ENCODE measurements at regions not wholly inside any gene's neighbourhood (a gene's known extent, or its start where the extent isn't known, plus 50 kb on each side); places are given as distances from the start of the nearest gene placed in this dataset.

DNA sequence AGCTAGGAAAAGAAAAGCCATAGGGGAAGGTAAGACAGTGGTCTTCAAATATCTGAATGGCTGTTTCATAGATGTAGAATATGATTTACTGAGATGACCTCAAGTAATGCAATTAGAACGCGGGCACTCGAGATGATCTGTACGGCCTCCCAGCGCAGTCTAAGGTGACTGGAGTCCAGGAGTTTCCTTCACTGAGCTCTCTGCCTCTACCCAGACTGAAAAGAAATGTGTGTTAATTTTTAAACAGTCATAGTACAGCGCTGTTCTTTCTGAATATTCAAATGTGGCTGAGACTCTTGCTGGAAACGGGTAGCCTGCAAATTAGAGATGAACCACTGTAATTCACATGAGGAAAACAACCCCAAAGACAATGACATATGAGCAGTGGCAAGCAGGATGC is 562.4 kb upstream of the AUTS2 start:
- Mint-ChIP-seq H3K9me3 (peaks cover 0 to 6% (median 2%) of the 10 kb centered on the region in 5 donors), H3K27me3 (no peaks in the 10 kb centered on the region), H3K36me3 (no peaks in the 10 kb centered on the region), H3K4me3 (no peak overlapping the region), H3K27ac (no peak overlapping the region), H3K4me1 (no peaks in the 10 kb centered on the region)
- POLR2A ChIA-PET, result no interaction called here
- H3K4me3 ChIP-seq (ENCODE audit: low read length), result no peak overlapping the region
- H3K9me3 ChIP-seq (ENCODE audit: low read length), result no peaks in the 10 kb centered on the region
- CTCF ChIA-PET, result no interaction called here
- DNase-seq, result no peak
- H3K27me3 ChIP-seq (ENCODE audit: insufficient read depth, low read length, poor library complexity, severe bottlenecking), result no peaks in the 10 kb centered on the region
- H3K36me3 ChIP-seq (ENCODE audit: insufficient read depth, low read length), result no peaks in the 10 kb centered on the region
- H3K27ac ChIP-seq (ENCODE audit: low read depth, low read length), result no peak overlapping the region
- no peaks in the 10 kb centered on the region for H3K4me1 ChIP-seq (ENCODE audit: insufficient read depth, low read length)

DNA sequence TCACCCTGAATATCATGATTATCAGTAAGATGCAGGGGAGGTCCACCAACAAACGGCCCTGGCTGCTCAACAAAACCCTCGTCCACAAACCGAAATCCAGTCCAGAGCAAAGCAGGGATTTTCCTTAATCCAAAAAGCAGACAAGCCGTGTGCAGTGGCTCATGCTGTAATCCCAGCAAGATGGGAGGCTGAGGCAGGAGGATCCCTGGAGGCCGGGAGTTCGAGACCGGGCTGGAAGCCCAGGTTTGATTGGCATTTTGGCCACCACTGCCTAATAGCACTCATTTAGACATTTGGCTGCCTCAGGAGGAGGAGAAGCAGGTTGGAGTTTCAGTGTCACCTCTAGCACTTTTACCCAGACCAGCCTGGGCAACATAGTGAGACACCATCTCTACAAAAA is 562.0 kb upstream of the AUTS2 start:
- no peak for DNase-seq
- Mint-ChIP-seq H3K27me3 (no peaks in the 10 kb centered on the region), H3K4me1 (no peaks in the 10 kb centered on the region), H3K4me3 (no peak overlapping the region), H3K27ac (no peak overlapping the region), H3K9me3 (peaks cover 0 to 6% (median 2%) of the 10 kb centered on the region in 5 donors), H3K36me3 (no peaks in the 10 kb centered on the region)
- Histone ChIP-seq H3K36me3 (ENCODE audit: insufficient read depth, low read length) (no peaks in the 10 kb centered on the region), H3K27ac (ENCODE audit: low read depth, low read length) (no peak overlapping the region), H3K27me3 (ENCODE audit: insufficient read depth, low read length, poor library complexity, severe bottlenecking) (no peaks in the 10 kb centered on the region), H3K4me1 (ENCODE audit: insufficient read depth, low read length) (no peaks in the 10 kb centered on the region), H3K9me3 (ENCODE audit: low read length) (no peaks in the 10 kb centered on the region), H3K4me3 (ENCODE audit: low read length) (no peak overlapping the region)
- ChIA-PET CTCF (interaction anchor here (0.9 kb wide), 1 partner anchor 11 kb away, joined by 3 read pairs; no protein-coding TSS in a partner anchor), POLR2A (no interaction called here)

DNA sequence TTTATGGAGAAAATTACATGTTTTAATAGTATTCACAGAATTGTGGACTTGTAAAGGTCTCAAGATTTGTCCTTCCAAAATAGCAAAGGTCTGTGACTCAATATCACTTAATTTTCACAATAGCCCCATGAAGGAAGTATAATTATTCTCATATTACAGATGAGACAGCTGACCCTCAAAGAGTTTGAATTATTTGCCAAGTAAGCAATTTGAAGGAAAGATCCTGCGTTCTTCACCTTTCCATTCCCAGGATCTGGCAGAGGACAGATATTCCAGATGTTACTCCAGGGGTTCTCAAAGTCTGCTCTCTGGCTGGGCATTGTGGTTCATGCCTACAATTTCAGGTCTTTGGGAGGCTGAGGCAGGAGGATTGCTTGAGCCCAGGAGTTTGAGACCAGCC is 559.4 kb upstream of the AUTS2 start:
- DNase-seq, result no peak
- Histone ChIP-seq H3K27ac (ENCODE audit: low read depth, low read length) (no peak overlapping the region), H3K27me3 (ENCODE audit: insufficient read depth, low read length, poor library complexity, severe bottlenecking) (no peaks in the 10 kb centered on the region), H3K4me1 (ENCODE audit: insufficient read depth, low read length) (no peaks in the 10 kb centered on the region), H3K36me3 (ENCODE audit: insufficient read depth, low read length) (no peaks in the 10 kb centered on the region), H3K9me3 (ENCODE audit: low read length) (no peaks in the 10 kb centered on the region), H3K4me3 (ENCODE audit: low read length) (no peak overlapping the region)
- Mint-ChIP-seq H3K27me3 (peaks cover 0 to 3% of the 10 kb centered on the region in 2 donors), H3K4me3 (no peak overlapping the region), H3K9me3 (peaks cover 5 to 16% (median 12%) of the 10 kb centered on the region in 5 donors), H3K4me1 (no peaks in the 10 kb centered on the region), H3K36me3 (no peaks in the 10 kb centered on the region), H3K27ac (no peak overlapping the region)
- ChIA-PET POLR2A (no interaction called here), CTCF (no interaction called here)

DNA sequence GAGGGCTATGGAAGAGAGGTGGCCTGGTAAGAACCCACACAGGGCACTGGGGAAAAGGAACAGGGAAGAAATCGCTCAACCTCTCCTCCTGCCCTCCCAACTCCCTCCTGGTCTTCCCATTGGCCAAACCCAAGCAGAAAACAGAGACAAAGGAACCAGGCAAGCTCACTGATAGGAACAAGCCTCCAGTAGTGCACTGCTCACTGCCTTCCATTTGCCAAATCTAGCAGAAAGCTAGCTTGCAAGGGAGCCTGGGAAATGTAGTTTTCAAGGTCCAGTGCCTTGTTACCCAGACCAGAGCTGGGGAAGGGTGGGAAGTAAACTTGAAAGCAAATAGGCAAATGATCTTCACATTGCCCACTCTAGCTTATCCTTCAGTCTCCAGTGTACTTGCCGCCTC is 556.1 kb upstream of the AUTS2 start:
- POLR2A ChIA-PET, result no interaction called here
- no peaks in the 10 kb centered on the region for H3K36me3 Mint-ChIP-seq
- peaks cover 0 to 3% of the 10 kb centered on the region in 2 donors for H3K27me3 Mint-ChIP-seq
- Histone ChIP-seq H3K27me3 (ENCODE audit: insufficient read depth, low read length, poor library complexity, severe bottlenecking) (no peaks in the 10 kb centered on the region), H3K36me3 (ENCODE audit: insufficient read depth, low read length) (no peaks in the 10 kb centered on the region), H3K9me3 (ENCODE audit: low read length) (no peaks in the 10 kb centered on the region), H3K4me3 (ENCODE audit: low read length) (no peak overlapping the region), H3K4me1 (ENCODE audit: insufficient read depth, low read length) (no peaks in the 10 kb centered on the region), H3K27ac (ENCODE audit: low read depth, low read length) (no peak overlapping the region)
- no peak for DNase-seq
- H3K27ac Mint-ChIP-seq, result no peak overlapping the region
- H3K9me3 Mint-ChIP-seq, result peaks cover 10 to 23% (median 15%) of the 10 kb centered on the region in 5 donors
- no peaks in the 10 kb centered on the region for H3K4me1 Mint-ChIP-seq
- H3K4me3 Mint-ChIP-seq, result no peak overlapping the region
- CTCF ChIA-PET, result no interaction called here

DNA sequence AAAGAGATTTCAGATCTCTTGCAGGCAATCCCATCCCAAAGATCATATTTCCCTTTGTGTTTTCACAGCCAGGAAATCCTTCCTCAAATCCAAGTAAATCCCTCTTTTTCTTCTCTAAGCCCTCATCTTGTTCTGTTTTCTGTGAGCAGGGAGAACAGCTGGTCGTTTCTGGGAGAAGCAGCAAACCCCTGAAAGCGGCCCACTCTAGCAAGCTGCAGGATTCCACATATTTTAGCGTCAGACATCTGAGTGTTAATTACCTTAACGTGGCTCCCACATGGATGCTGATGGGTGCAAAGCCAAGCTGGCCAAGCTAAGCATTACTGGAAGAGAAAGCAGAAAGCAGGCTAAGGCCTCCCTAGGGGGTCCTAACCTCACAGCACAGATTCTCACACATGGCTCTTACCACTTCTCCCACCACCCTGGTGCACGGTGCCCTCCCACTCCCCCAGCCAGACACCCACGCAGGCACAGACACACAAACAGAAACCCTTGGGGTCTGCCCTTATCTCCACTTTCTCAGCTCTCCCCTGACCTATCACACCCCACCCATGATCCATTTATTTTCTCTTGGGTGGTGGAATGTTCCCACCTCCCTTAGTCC is 551.0 kb upstream of the AUTS2 start:
- Histone ChIP-seq H3K36me3 (ENCODE audit: insufficient read depth, low read length) (no peaks in the 10 kb centered on the region), H3K9me3 (ENCODE audit: low read length) (no peaks in the 10 kb centered on the region), H3K4me1 (ENCODE audit: insufficient read depth, low read length) (no peaks in the 10 kb centered on the region), H3K27me3 (ENCODE audit: insufficient read depth, low read length, poor library complexity, severe bottlenecking) (no peaks in the 10 kb centered on the region), H3K4me3 (ENCODE audit: low read length) (no peak overlapping the region), H3K27ac (ENCODE audit: low read depth, low read length) (no peak overlapping the region)
- POLR2A ChIA-PET, result no interaction called here
- Mint-ChIP-seq H3K4me3 (no peak overlapping the region), H3K36me3 (no peaks in the 10 kb centered on the region), H3K4me1 (no peaks in the 10 kb centered on the region), H3K27ac (no peak overlapping the region), H3K27me3 (peaks cover 0 to 4% of the 10 kb centered on the region in 2 donors), H3K9me3 (peaks cover 6 to 25% (median 13%) of the 10 kb centered on the region in 5 donors)
- CTCF ChIA-PET, result interaction anchor here (0.9 kb wide), 1 partner anchor 11 kb away, joined by 3 read pairs; no protein-coding TSS in a partner anchor
- DNase-seq, result no peak

DNA sequence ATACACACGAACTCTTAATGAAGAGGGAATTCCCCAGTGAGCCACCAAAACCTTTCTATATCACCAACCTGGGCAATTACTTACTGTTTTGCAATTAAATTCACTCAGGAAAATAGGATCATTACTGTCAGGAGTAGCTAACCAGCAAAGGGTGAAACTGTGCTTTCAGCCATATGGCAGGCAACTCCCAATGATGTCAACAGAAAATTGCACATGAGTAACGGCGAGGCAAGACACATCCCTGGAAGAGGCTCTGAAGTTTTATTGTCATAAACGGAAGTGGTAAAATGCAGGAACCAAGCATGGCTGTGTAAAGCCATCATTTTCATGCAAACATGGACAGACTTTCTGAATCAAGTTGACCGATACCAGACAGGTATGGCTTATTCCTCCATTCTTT is 548.9 kb upstream of the AUTS2 start:
- ChIA-PET CTCF (no interaction called here), POLR2A (no interaction called here)
- Mint-ChIP-seq H3K27ac (no peak overlapping the region), H3K9me3 (peaks cover 0 to 20% (median 11%) of the 10 kb centered on the region in 5 donors), H3K4me3 (no peak overlapping the region), H3K27me3 (peaks cover 0 to 2% of the 10 kb centered on the region in 2 donors), H3K4me1 (no peaks in the 10 kb centered on the region), H3K36me3 (no peaks in the 10 kb centered on the region)
- Histone ChIP-seq H3K4me1 (ENCODE audit: insufficient read depth, low read length) (no peaks in the 10 kb centered on the region), H3K27me3 (ENCODE audit: insufficient read depth, low read length, poor library complexity, severe bottlenecking) (no peaks in the 10 kb centered on the region), H3K9me3 (ENCODE audit: low read length) (no peaks in the 10 kb centered on the region), H3K4me3 (ENCODE audit: low read length) (no peak overlapping the region), H3K27ac (ENCODE audit: low read depth, low read length) (no peak overlapping the region), H3K36me3 (ENCODE audit: insufficient read depth, low read length) (no peaks in the 10 kb centered on the region)
- no peak for DNase-seq

DNA sequence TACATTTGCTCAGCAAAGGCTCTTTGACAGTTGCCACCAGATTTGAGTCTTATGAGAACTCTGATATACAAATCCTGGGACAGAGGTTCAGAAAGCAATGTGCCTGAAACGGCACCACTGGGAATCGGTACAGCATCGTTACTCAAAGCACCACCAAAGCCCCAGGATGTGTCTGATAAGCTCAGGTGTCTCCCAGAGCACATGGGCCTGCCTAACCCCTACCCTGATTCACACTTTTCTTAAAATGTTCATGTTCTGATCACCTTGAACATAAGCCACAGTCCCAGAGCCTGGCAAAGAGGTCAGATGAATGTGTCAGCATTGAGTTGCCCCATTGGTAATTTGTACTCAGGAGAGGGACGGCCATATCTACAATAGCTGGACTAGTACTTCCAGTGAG is 545.8 kb upstream of the AUTS2 start:
- Histone ChIP-seq H3K4me3 (ENCODE audit: low read length) (no peak overlapping the region), H3K27ac (ENCODE audit: low read depth, low read length) (no peak overlapping the region), H3K4me1 (ENCODE audit: insufficient read depth, low read length) (no peaks in the 10 kb centered on the region), H3K9me3 (ENCODE audit: low read length) (no peaks in the 10 kb centered on the region), H3K27me3 (ENCODE audit: insufficient read depth, low read length, poor library complexity, severe bottlenecking) (no peaks in the 10 kb centered on the region), H3K36me3 (ENCODE audit: insufficient read depth, low read length) (no peaks in the 10 kb centered on the region)
- ChIA-PET CTCF (no interaction called here), POLR2A (no interaction called here)
- Mint-ChIP-seq H3K27ac (no peak overlapping the region), H3K4me3 (no peak overlapping the region), H3K9me3 (peaks cover 2 to 13% (median 7%) of the 10 kb centered on the region in 5 donors), H3K4me1 (no peaks in the 10 kb centered on the region), H3K36me3 (no peaks in the 10 kb centered on the region), H3K27me3 (peaks cover 0 to 2% of the 10 kb centered on the region in 2 donors)
- DNase-seq, result no peak

DNA sequence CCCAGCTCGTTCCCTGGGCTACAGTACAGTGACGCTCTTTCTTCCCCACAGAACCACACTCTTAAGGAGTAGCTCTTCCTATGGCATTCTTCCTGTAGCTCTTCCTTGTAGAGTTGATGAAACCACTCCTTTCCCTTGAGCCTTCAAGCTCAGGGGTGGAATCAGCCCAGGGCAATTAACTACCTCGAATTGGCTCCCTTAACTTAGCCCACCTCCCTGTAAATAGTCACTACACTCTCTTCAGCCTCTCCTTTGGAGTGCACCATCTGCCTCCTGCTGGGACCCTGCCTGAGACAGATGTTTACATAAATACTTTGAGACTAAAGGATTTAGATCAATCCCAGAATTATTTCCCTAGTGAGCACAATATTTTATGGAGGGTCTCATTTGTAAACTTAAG is 537.8 kb upstream of the AUTS2 start:
- Mint-ChIP-seq H3K27ac (no peak overlapping the region), H3K4me1 (no peaks in the 10 kb centered on the region), H3K4me3 (no peak overlapping the region), H3K9me3 (peaks cover 2 to 15% (median 11%) of the 10 kb centered on the region in 5 donors), H3K27me3 (no peaks in the 10 kb centered on the region), H3K36me3 (no peaks in the 10 kb centered on the region)
- no peaks in the 10 kb centered on the region for H3K36me3 ChIP-seq (ENCODE audit: insufficient read depth, low read length)
- no peaks in the 10 kb centered on the region for H3K9me3 ChIP-seq (ENCODE audit: low read length)
- ChIA-PET CTCF (no interaction called here), POLR2A (no interaction called here)
- H3K4me1 ChIP-seq (ENCODE audit: insufficient read depth, low read length), result no peaks in the 10 kb centered on the region
- no peak for DNase-seq
- no peak overlapping the region for H3K27ac ChIP-seq (ENCODE audit: low read depth, low read length)
- H3K27me3 ChIP-seq (ENCODE audit: insufficient read depth, low read length, poor library complexity, severe bottlenecking), result no peaks in the 10 kb centered on the region
- H3K4me3 ChIP-seq (ENCODE audit: low read length), result no peak overlapping the region
